ENCODE measurements at regions not wholly inside any gene's neighbourhood (a gene's known extent, or its start where the extent isn't known, plus 50 kb on each side); places are given as distances from the start of the nearest gene placed in this dataset.

GRCh38 chr4:79224777-79225104, 101.1 kb downstream of the NAA11 start:
- Histone ChIP-seq H3K27me3 (ENCODE audit: insufficient read depth, poor library complexity, severe bottlenecking) (no peaks in the 10 kb centered on the region), H3K27ac (replicated peaks) (no peak overlapping the region), H3K4me3 (replicated peaks; ENCODE audit: insufficient read depth, low read length) (no peak overlapping the region)
- no peak for DNase-seq (ENCODE audit: low read depth in 1 of 2, low spot score in 1 of 2)
- TF ChIP-seq GABPA (IDR thresholded peaks at IDR 0.05; ENCODE audit: low read depth), result no peak
- no peak for TF ChIP-seq SPI1 (IDR thresholded peaks at IDR 0.05; ENCODE audit: borderline replicate concordance, low read depth)
- TF ChIP-seq REST (IDR thresholded peaks at IDR 0.05; ENCODE audit: insufficient replicate concordance, low read depth), result no peak
- TF ChIP-seq CTCF (IDR thresholded peaks at IDR 0.05; ENCODE audit: insufficient read depth, low read length), result no peak
- TF ChIP-seq POLR2AphosphoS5 (IDR thresholded peaks at IDR 0.05; ENCODE audit: low read depth), result no peak

- Histone ChIP-seq H3K4me3 (replicated peaks; ENCODE audit: insufficient read depth, low read length) (no peak overlapping the region), H3K27ac (replicated peaks) (no peak overlapping the region), H3K27me3 (ENCODE audit: insufficient read depth, poor library complexity, severe bottlenecking) (no peaks in the 10 kb centered on the region)
- TF ChIP-seq SPI1 (IDR thresholded peaks at IDR 0.05; ENCODE audit: borderline replicate concordance, low read depth), result no peak
- TF ChIP-seq REST (IDR thresholded peaks at IDR 0.05; ENCODE audit: insufficient replicate concordance, low read depth), result no peak
- TF ChIP-seq CTCF (IDR thresholded peaks at IDR 0.05; ENCODE audit: insufficient read depth, low read length), result no peak
- TF ChIP-seq POLR2AphosphoS5 (IDR thresholded peaks at IDR 0.05; ENCODE audit: low read depth), result no peak
- TF ChIP-seq GABPA (IDR thresholded peaks at IDR 0.05; ENCODE audit: low read depth), result no peak
- no peak for DNase-seq (ENCODE audit: low read depth in 1 of 2, low spot score in 1 of 2)
Observed at GRCh38 chr4:79223993-79224776, 101.7 kb downstream of the NAA11 start.

GRCh38 chr4:79217025-79217424, 108.8 kb downstream of the NAA11 start:
- Histone ChIP-seq H3K4me3 (replicated peaks; ENCODE audit: insufficient read depth, low read length) (no peak overlapping the region), H3K27ac (replicated peaks) (no peak overlapping the region), H3K27me3 (ENCODE audit: insufficient read depth, poor library complexity, severe bottlenecking) (no peaks in the 10 kb centered on the region)
- DNase-seq (ENCODE audit: low read depth in 1 of 2, low spot score in 1 of 2), result no peak
- TF ChIP-seq CTCF (IDR thresholded peaks at IDR 0.05; ENCODE audit: insufficient read depth, low read length) (no peak), REST (IDR thresholded peaks at IDR 0.05; ENCODE audit: insufficient replicate concordance, low read depth) (no peak), POLR2AphosphoS5 (IDR thresholded peaks at IDR 0.05; ENCODE audit: low read depth) (no peak), GABPA (IDR thresholded peaks at IDR 0.05; ENCODE audit: low read depth) (no peak), SPI1 (IDR thresholded peaks at IDR 0.05; ENCODE audit: borderline replicate concordance, low read depth) (no peak)

All from HL-60 (cell line).